SIG-M5 treated with dmso at 0.1 percent for 504 hours (cell line): ENCODE measurements at regions not wholly inside any gene's neighbourhood (a gene's known extent, or its start where the extent isn't known, plus 50 kb on each side); places are given as distances from the start of the nearest gene placed in this dataset.
"Not testable (repeated sequence)": the region's sequence is repeated elsewhere in the genome, so short reads cannot be mapped to it uniquely, and the experiment has no call there.

ENCODE experiments used
- DNase-seq: peaks from one replicate; lab custom pipeline; 2025; ENCODE audit not compliant: unreplicated experiment; lab: John Stamatoyannopoulos, UW

DNA sequence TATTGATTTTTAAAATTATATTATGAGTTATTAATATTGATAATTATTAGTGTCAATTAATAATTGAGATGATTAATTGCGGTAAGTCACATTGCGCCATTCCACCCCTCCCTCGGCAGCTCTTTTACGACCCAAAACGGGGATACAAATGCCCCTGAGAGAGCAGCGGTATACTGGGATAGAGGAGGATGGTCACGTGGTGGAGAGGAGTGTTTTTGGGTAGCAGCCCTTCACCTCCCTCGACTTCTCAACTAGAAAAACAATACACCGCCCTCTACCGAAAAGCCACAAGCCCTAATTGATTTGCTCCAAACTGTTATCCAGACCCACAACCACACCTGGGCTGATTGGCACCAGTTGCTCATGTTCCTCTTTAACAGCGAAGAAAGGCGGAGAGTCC, 71.0 kb downstream of the DAPL1 start:
- not testable (repeated sequence) for DNase-seq

DNA sequence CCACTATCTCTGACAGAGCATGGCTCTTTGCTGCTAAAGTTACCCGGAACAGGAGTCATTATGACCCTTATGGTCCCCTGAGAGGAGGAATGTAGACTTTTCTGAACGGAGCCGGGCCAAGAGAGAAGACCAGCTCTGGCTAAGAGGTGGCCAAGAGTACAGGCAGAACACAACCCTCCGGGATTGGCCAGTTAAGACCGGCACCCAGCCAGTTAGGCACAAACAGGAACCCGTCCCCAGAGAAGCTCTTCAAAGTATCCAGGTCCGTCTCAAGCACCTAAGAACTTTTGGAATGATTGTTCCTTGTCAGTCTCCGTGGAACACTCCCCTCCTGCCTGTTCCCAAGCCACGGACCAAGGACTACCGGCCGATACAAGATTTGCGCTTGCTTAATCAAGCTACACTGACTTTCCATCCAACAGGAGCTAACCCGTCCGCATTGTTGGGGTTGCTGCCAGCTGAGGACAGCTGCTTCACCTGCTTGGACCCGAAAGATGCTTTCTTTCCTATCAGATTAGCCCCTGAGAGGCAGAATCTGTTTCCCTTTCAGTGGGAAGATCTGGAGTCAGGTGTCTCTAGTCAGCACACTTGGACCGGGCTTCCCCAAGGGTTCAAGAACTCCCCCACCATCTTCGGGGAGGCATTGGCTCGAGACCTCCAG, 72.5 kb downstream of the DAPL1 start:
- DNase-seq = not testable (repeated sequence)

DNA sequence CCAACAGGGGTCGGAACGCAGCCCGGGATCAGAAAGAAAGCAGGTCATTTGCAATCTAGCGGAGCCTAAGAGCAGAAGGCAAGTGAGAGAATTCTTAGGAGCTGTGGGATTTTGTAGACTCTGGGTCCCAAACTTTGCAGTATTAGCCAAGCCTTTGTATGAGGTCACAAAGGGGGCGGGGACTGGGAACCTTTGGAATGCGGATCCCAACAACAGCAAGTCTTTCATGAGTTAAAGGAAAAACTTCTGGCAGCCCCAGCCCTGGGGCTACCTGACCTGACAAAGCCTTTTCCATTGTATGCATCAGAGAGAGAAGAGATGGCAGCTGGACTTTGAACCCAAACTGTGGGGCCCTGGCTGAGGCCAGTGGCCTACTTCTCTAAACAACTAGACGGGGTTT, 73.3 kb downstream of the DAPL1 start:
- not testable (repeated sequence) for DNase-seq

GRCh38 chr2:158869122-158869521, 74.0 kb downstream of the DAPL1 start:
- not testable (repeated sequence) for DNase-seq

GRCh38 chr2:158869609-158870008, 74.5 kb downstream of the DAPL1 start:
- not testable (repeated sequence) for DNase-seq

GRCh38 chr2:158878003-158878402, 82.9 kb downstream of the DAPL1 start:
- no peak for DNase-seq

DNA sequence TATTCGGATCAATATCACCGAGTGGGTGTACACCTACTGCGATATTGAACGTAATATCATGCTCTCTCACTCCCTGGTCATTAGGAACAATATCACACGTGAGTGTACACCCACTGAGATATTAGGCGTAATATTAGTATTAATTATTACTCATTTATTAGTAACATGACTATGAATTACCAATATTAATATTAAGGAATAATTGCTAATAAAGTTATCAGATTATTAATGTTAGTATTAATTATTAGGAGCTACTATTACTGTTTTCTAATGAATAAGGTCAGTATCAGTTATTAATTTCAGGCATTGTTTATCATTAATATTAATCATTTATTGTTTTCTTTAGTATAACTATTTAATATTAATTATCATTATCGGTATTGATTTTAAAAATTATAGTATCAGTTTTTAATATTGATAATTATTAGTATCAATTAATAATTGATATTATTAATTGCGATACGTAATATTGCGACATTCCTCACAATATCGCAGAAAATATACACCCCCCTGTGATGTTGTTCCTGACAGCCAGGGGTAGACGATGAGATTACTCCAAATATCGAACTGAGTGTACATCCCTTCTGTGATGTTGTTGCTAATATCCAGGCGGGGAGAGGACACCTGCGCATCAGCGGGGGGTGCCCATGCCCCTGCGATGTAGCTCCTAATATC, 84.2 kb downstream of the DAPL1 start:
- DNase-seq = no peak

DNA sequence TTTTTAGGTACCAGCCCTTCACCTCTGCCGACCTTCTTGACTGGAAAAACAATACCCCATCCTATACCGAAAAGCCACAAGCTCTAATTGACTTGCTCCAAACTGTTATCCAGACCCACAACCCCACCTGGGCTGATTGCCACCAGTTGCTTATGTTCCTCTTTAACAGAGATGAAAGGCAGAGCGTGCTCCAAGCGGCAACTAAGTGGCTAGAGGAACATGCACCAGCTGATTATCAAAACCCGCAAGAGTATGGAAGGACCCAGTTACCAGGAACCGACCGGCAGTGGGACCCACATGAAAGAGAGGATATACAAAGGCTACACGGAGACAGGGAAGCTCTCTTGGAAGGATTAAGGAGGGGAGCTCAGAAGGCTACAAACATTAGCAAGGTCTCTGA, 86.1 kb upstream of the TANC1 start:
- no peak for DNase-seq

- DNase-seq = not testable (repeated sequence)
These were observed 83.9 kb upstream of the TANC1 start for GRCh38 chr2:158884552-158884951.

GRCh38 chr2:158885018-158885678, 83.3 kb upstream of the TANC1 start:
- not testable (repeated sequence) for DNase-seq

- DNase-seq = peak; percentile 3
These were observed 82.8 kb upstream of the TANC1 start for GRCh38 chr2:158885679-158886050.

DNA sequence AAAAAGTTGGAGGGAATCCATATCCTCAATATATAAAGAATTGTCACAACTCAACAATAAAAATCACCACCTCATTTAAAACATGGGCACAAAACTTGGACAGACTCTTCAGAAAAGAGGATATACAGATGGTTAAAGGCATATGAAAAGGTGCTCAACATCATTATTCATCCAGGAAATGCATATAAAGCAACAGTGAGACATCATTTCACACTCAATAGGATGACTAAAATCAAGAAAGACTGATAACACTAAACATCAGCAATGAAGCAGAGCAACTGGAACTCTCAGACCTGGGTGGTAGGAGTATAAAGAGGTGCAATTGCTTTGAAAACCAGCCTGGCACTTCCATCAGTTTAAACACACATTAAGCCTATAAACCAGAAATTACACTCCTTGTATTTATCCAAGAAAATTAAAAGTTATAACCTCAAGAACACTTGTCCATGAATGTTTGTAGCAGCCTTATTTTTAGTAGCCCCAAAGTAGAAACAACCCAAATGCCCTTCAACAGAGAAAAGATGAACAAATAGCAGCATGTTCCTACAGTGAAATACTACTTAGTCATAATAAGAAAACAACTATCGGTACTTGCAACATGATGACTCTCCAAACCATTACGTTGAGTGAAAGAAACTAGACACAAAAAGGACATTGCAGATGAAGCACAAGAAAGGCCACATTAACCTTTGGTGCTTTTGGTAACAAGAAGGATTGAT, 79.1 kb upstream of the TANC1 start:
- no peak for DNase-seq

DNA sequence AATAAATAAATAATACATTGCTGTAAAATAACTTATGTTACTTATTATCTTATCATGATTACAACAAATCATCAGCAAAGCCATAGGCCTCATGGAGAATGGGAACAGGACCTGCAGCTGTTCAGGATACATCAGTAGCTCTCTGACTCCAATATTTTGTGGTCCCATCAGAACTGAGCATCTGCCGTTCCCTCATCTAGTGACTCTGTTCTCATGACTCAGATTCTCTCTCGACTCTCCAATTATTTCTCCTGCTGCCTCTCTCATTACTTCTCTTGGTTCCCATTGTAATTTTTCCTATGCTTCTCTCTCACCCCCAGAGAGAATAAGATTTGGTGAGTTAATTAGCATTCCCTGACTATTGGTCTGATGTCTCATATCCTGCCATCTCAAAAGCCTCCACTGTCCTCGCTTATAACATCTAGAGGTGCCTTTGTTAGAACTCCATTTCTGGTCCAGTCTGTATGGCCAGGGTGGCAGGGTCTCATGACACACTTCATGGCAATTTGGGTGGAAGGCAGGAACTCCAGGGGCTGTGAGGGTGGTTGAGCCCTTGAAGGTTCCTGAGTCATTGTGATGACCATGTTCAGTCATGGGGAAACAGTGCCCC, 78.0 kb upstream of the TANC1 start:
- DNase-seq = no peak

DNA sequence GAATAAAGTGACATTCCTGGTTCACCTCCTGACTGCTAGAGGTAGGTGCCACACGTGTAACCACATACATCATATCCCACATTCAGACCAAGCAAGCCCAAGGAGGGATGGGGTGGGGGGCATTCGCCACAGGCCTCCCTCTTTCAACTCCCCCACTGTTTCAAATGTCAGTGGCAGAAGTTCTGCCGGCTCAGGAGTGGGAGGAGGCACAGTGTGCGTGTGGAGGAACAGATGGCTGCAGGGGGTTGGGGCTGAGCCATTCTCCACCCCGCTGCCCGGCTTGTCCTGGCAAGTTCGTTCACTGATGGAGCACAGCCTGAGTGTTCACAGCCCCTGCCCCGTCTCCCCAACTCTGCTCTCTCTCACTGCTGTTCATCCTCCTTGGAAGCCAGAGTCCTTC, 75.4 kb upstream of the TANC1 start:
- no peak for DNase-seq

- no peak for DNase-seq
These were observed 75.0 kb upstream of the TANC1 start for GRCh38 chr2:158893474-158893873.

DNA sequence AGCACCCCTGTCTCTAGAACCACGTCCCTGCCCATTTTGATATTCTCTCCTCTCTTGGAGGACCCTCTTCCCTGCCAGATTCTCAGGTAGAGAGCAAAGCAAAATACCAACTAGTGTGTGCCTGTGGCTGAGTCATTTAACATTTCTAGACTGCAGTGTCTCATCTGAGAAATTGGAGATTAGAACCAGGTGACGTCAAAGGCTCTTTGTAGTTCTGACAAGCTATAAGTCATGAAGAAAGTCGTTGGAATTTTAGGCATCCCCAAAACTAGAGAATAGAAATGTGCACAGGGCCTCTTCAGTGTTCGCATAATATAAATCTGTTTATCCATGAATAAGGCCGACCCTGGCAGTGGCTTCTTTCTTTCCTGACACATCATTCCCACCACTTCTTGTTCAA, 74.4 kb upstream of the TANC1 start:
- DNase-seq = no peak

GRCh38 chr2:158894572-158894971, 73.9 kb upstream of the TANC1 start:
- no peak for DNase-seq

GRCh38 chr2:158900345-158900744, 68.1 kb upstream of the TANC1 start:
- DNase-seq = no peak

DNA sequence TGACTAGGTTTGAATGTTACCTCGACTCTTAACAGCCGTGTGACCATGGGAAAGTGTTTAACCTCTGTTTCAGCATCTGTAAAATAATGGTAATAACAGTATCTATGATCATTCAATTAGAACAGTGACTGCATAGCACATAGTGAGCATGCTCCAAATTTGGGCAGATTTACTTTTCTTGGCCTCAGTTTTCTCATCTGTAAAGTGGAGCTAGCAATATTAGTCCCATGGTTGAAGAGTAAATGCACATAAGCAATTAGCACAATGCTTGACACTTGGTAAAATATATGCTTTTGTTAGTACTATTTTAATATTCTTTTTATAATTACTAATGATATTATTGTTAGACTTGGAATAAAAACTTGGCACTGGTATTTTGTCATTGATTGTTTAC, 66.4 kb upstream of the TANC1 start:
- DNase-seq = no peak

- DNase-seq = no peak
These were observed 64.6 kb upstream of the TANC1 start for GRCh38 chr2:158903711-158904405.
